ENCODE measurements at regions not wholly inside any gene's neighbourhood (a gene's known extent, or its start where the extent isn't known, plus 50 kb on each side); places are given as distances from the start of the nearest gene placed in this dataset.

- TF ChIP-seq CHD7 (IDR thresholded peaks at IDR 0.05; ENCODE audit: insufficient replicate concordance, low read length) (no peak), CHD2 (IDR thresholded peaks at IDR 0.05; ENCODE audit: low read length) (no peak), TEAD4 (IDR thresholded peaks at IDR 0.05; ENCODE audit: low read depth, low read length) (no peak), RNF2 (IDR thresholded peaks at IDR 0.05; ENCODE audit: borderline replicate concordance, low read depth, low read length, missing control alignments, poor library complexity, severe bottlenecking) (no peak), KDM5A (IDR thresholded peaks at IDR 0.05; ENCODE audit: low read length) (no peak), MAFK (IDR thresholded peaks at IDR 0.05; ENCODE audit: low read depth, low read length) (no peak), BCL11A (IDR thresholded peaks at IDR 0.05; ENCODE audit: low read depth in 2 of 2, low read length in 2 of 2) (no peak), POLR2AphosphoS5 (IDR thresholded peaks at IDR 0.05; ENCODE audit: low read depth, low read length) (no peak), HDAC2 (IDR thresholded peaks at IDR 0.05; ENCODE audit: borderline replicate concordance in 1 of 2, low read depth in 2 of 2, low read length in 2 of 2) (no peak), NANOG (IDR thresholded peaks at IDR 0.05; ENCODE audit: insufficient read depth, low read depth, low read length, poor library complexity, severe bottlenecking) (no peak)
Measured at GRCh38 chr3:5072100-5072816, 49.8 kb upstream of the ARL8B start (continued).

All from H1 (cell line).